ENCODE measurements at regions not wholly inside any gene's neighbourhood (a gene's known extent, or its start where the extent isn't known, plus 50 kb on each side); places are given as distances from the start of the nearest gene placed in this dataset.
"Not testable (repeated sequence)": the region's sequence is repeated elsewhere in the genome, so short reads cannot be mapped to it uniquely, and the experiment has no call there.

GRCh38 chr9:26237256-26237655 lies 559.0 kb upstream of the TUSC1 start:
- no peak for DNase-seq (ENCODE audit: low spot score)

- peak; percentile 11 for DNase-seq (ENCODE audit: low spot score)
These were observed 556.6 kb upstream of the TUSC1 start for GRCh38 chr9:26234865-26235264.

- no peak for DNase-seq (ENCODE audit: low spot score)
These were observed 553.1 kb upstream of the TUSC1 start for GRCh38 chr9:26231391-26231790.

GRCh38 chr9:26229324-26230054 lies 551.2 kb upstream of the TUSC1 start:
- DNase-seq (ENCODE audit: low spot score): no peak

GRCh38 chr9:26228273-26228672 lies 550.0 kb upstream of the TUSC1 start:
- no peak for DNase-seq (ENCODE audit: low spot score)

GRCh38 chr9:26221290-26221689 lies 543.0 kb upstream of the TUSC1 start:
- DNase-seq (ENCODE audit: low spot score): no peak

- no peak for DNase-seq (ENCODE audit: low spot score)
These were observed 542.1 kb upstream of the TUSC1 start for GRCh38 chr9:26220367-26220766.

GRCh38 chr9:26219961-26220360 lies 541.7 kb upstream of the TUSC1 start:
- DNase-seq (ENCODE audit: low spot score): no peak

GRCh38 chr9:26216702-26217101 lies 538.5 kb upstream of the TUSC1 start:
- DNase-seq (ENCODE audit: low spot score): no peak

- DNase-seq (ENCODE audit: low spot score): not testable (repeated sequence)
These were observed 536.6 kb upstream of the TUSC1 start for GRCh38 chr9:26214713-26215444.

GRCh38 chr9:26210338-26210851 lies 532.2 kb upstream of the TUSC1 start:
- peak; percentile 56 for DNase-seq (ENCODE audit: low spot score)

GRCh38 chr9:26205261-26205660 lies 527.0 kb upstream of the TUSC1 start:
- no peak for DNase-seq (ENCODE audit: low spot score)

- no peak for DNase-seq (ENCODE audit: low spot score)
These were observed 515.0 kb upstream of the TUSC1 start for GRCh38 chr9:26193237-26193636.

- no peak for DNase-seq (ENCODE audit: low spot score)
These were observed 513.5 kb upstream of the TUSC1 start for GRCh38 chr9:26191711-26192110.

- DNase-seq (ENCODE audit: low spot score): no peak
These were observed 503.6 kb upstream of the TUSC1 start for GRCh38 chr9:26181836-26182235.

GRCh38 chr9:26176628-26177027 lies 498.4 kb upstream of the TUSC1 start:
- no peak for DNase-seq (ENCODE audit: low spot score)

GRCh38 chr9:26175264-26175663 lies 497.0 kb upstream of the TUSC1 start:
- peak; percentile 57 for DNase-seq (ENCODE audit: low spot score)

GRCh38 chr9:26172301-26172700 lies 494.1 kb upstream of the TUSC1 start:
- no peak for DNase-seq (ENCODE audit: low spot score)

GRCh38 chr9:26171691-26172090 lies 493.4 kb upstream of the TUSC1 start:
- no peak for DNase-seq (ENCODE audit: low spot score)

- DNase-seq (ENCODE audit: low spot score): peak; percentile 26
These were observed 491.9 kb upstream of the TUSC1 start for GRCh38 chr9:26170190-26170589.

GRCh38 chr9:26169708-26170107 lies 491.5 kb upstream of the TUSC1 start:
- DNase-seq (ENCODE audit: low spot score): peak; percentile 12

- DNase-seq (ENCODE audit: low spot score): no peak
These were observed 488.3 kb upstream of the TUSC1 start for GRCh38 chr9:26166537-26166936.

GRCh38 chr9:26165426-26165825 lies 487.2 kb upstream of the TUSC1 start:
- DNase-seq (ENCODE audit: low spot score): no peak
